HG03066 (cell line): ENCODE measurements at regions not wholly inside any gene's neighbourhood (a gene's known extent, or its start where the extent isn't known, plus 50 kb on each side); places are given as distances from the start of the nearest gene placed in this dataset.

ENCODE experiments used
- ATAC-seq: cut with Tn5 transposase; IDR thresholded peaks from one replicate; pipeline ENCODE4 v1.9.1; 2021; ENCODE audit warnings: low read depth; ENCODE audit not compliant: unreplicated experiment

- ATAC-seq = no peak
These were observed 298.4 kb downstream of the SLITRK6 start for GRCh38 chr13:85500696-85501256.

- ATAC-seq = no peak
These were observed 300.4 kb downstream of the SLITRK6 start for GRCh38 chr13:85498774-85499173.

GRCh38 chr13:85497652-85498051 is 301.6 kb downstream of the SLITRK6 start:
- no peak for ATAC-seq

- no peak for ATAC-seq
These were observed 306.9 kb downstream of the SLITRK6 start for GRCh38 chr13:85492283-85492682.

- ATAC-seq = no peak
These were observed 312.6 kb downstream of the SLITRK6 start for GRCh38 chr13:85486663-85487062.

GRCh38 chr13:85473144-85473543 is 326.1 kb downstream of the SLITRK6 start:
- no peak for ATAC-seq

GRCh38 chr13:85469320-85469719 is 329.9 kb downstream of the SLITRK6 start:
- no peak for ATAC-seq

- no peak for ATAC-seq
These were observed 336.3 kb downstream of the SLITRK6 start for GRCh38 chr13:85462792-85463425.

GRCh38 chr13:85461621-85462020 is 337.6 kb downstream of the SLITRK6 start:
- ATAC-seq = no peak

GRCh38 chr13:85445534-85445933 is 353.7 kb downstream of the SLITRK6 start:
- ATAC-seq = no peak

GRCh38 chr13:85441975-85442374 is 357.2 kb downstream of the SLITRK6 start:
- ATAC-seq = no peak

GRCh38 chr13:85441364-85441763 is 357.9 kb downstream of the SLITRK6 start:
- no peak for ATAC-seq

- ATAC-seq = no peak
These were observed 363.2 kb downstream of the SLITRK6 start for GRCh38 chr13:85436029-85436428.

- ATAC-seq = no peak
These were observed 364.3 kb downstream of the SLITRK6 start for GRCh38 chr13:85434927-85435326.

- no peak for ATAC-seq
These were observed 366.3 kb downstream of the SLITRK6 start for GRCh38 chr13:85432881-85433280.

GRCh38 chr13:85431720-85432119 is 367.5 kb downstream of the SLITRK6 start:
- ATAC-seq = no peak

GRCh38 chr13:85430216-85430794 is 368.9 kb downstream of the SLITRK6 start:
- ATAC-seq = no peak

GRCh38 chr13:85427416-85427815 is 371.8 kb downstream of the SLITRK6 start:
- ATAC-seq = no peak

GRCh38 chr13:85420136-85420535 is 379.1 kb downstream of the SLITRK6 start:
- ATAC-seq = no peak

GRCh38 chr13:85419611-85420010 is 379.6 kb downstream of the SLITRK6 start:
- no peak for ATAC-seq

GRCh38 chr13:85417807-85418206 is 381.4 kb downstream of the SLITRK6 start:
- no peak for ATAC-seq

- no peak for ATAC-seq
These were observed 385.6 kb downstream of the SLITRK6 start for GRCh38 chr13:85413664-85414063.
